WERI-Rb-1 (cell line): ENCODE measurements at regions not wholly inside any gene's neighbourhood (a gene's known extent, or its start where the extent isn't known, plus 50 kb on each side); places are given as distances from the start of the nearest gene placed in this dataset.

Experiments used
- DNase-seq: peaks from one replicate; pipeline ENCODE4 v3.0.0-alpha.2; 2020
- H3K27ac ChIP-seq: fragments of 250-450 bp; sonication (Bioruptor Pico); 2 replicates; pipeline ENCODE4 v1.5.1; 2020; ENCODE audit warnings: mild to moderate bottlenecking, moderate library complexity
- H3K27me3 ChIP-seq: fragments of 250-450 bp; sonication (Bioruptor Pico); 2 replicates; pipeline ENCODE4 v1.5.1; 2021; ENCODE audit warnings: mild to moderate bottlenecking, low read depth, moderate library complexity; ENCODE audit not compliant: insufficient read depth, severe bottlenecking
- H3K36me3 ChIP-seq: fragments of 250-450 bp; sonication (Bioruptor Pico); 2 replicates; pipeline ENCODE4 v1.5.1; 2020; ENCODE audit warnings: mild to moderate bottlenecking, moderate library complexity
- H3K4me3 ChIP-seq: 2 replicates; pipeline ENCODE4 v1.5.1; 2011; ENCODE audit warnings: low read depth, mild to moderate bottlenecking, control low read depth, low read length
- H3K9me3 ChIP-seq: fragments of 250-450 bp; sonication (Bioruptor Pico); 2 replicates; pipeline ENCODE4 v1.5.1; 2021; ENCODE audit warnings: mild to moderate bottlenecking, moderate library complexity; ENCODE audit not compliant: severe bottlenecking
- CTCF ChIP-seq: IDR thresholded peaks from 2 replicates; pipeline ENCODE4 v1.5.1; 2011; ENCODE audit warnings: low read depth, mild to moderate bottlenecking, control low read depth, inconsistent platforms, low read length

DNA sequence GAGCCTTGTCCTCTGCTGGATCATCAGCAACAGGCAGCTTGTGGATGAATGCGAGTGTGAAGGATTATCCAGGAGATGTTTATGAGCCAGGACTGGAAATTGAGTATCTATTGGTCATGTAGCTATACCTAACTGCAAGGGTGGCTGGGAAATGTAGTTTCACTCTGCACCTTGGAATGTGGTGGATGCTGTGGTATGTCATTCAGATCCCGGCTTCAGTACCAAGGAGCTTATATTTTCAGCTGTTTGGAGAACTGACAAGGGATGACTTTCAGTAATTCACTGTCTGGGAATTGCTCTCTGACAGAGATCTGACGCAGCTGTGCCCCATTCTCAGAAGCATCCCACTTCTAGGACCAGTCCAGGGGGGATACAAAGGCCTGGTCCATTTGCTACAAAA, 792.3 kb upstream of the NOVA1 start:
- Histone ChIP-seq H3K27ac (no peak overlapping the region), H3K36me3 (no peaks in the 10 kb centered on the region), H3K4me3 (no peak overlapping the region), H3K9me3 (no peaks in the 10 kb centered on the region), H3K27me3 (no peaks in the 10 kb centered on the region)
- no peak for TF ChIP-seq CTCF
- DNase-seq: no peak

DNA sequence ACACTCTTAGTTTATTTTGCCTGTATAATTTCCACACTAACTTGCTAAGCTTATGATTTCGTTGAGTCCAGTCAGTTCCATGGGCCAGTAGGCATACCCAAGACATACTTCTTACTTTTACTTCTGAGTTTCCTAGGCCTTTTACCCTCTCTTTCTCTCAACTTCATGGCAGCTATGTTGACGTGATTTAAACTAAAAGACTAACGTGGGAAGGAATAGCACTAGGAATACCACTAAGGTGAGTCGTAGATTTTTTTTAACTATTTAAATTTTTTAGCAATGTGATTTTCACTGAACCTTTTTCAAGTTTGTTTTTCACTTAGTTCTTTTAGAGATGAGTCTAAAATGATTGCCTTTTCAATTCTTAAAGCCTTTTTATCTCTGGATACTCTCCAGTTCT, 793.5 kb upstream of the NOVA1 start:
- TF ChIP-seq CTCF: no peak
- H3K9me3 ChIP-seq: no peaks in the 10 kb centered on the region
- H3K36me3 ChIP-seq: no peaks in the 10 kb centered on the region
- H3K27ac ChIP-seq: no peak overlapping the region
- H3K27me3 ChIP-seq: peaks cover 1% of the 10 kb centered on the region
- H3K4me3 ChIP-seq: no peak overlapping the region
- DNase-seq: no peak

DNA sequence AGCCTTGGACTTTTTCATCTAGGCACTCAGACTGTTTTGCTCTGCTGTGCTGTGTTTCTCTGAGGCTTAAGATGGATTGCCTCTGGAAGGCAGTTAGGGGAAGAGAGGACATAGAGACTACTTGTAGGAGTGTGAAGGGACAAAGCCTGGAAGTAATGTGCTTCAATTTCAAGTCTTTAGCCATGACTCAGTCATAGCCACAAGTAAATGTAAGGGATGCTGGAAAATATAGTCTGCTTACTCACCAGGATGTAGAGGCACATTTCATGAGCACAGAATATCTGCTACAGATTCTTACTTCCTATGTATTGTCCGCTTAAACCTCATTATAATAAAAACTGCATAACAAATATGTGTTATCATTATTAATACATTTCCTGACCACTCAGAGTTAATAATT, 794.3 kb upstream of the NOVA1 start:
- TF ChIP-seq CTCF: no peak
- no peaks in the 10 kb centered on the region for H3K9me3 ChIP-seq

DNA sequence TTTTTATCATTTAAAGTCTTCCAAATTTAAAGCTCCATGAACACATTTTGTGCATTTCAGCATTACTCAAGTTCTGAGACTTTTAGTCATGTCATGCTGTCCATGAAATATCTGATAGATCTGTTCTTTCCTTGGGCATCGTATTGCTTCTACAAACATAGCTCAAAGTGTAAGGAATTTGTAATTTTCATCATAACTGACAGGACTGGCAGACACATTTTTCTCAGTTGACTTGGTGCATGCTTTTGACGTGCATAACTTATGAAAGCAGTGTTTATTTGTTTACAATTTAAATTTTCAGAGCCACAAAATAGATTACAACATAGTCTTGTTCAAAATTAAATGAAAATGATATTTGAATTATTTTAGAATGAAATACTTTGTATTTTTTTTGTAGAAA, 812.1 kb upstream of the NOVA1 start:
- no peak overlapping the region for H3K4me3 ChIP-seq

More for the DNA sequence above, 794.3 kb upstream of the NOVA1 start:
- Histone ChIP-seq H3K36me3 (no peaks in the 10 kb centered on the region), H3K27me3 (peaks cover 4% of the 10 kb centered on the region), H3K27ac (no peak overlapping the region), H3K4me3 (no peak overlapping the region)
- no peak for DNase-seq

GRCh38 chr14:27410981-27411380, 813.1 kb upstream of the NOVA1 start:
- no peak for TF ChIP-seq CTCF
- DNase-seq: no peak
- peaks cover 7% of the 10 kb centered on the region for H3K27me3 ChIP-seq
- no peaks in the 10 kb centered on the region for H3K9me3 ChIP-seq
- no peak overlapping the region for H3K27ac ChIP-seq
- H3K4me3 ChIP-seq: no peak overlapping the region
- no peaks in the 10 kb centered on the region for H3K36me3 ChIP-seq

More for the DNA sequence above, 812.1 kb upstream of the NOVA1 start:
- Histone ChIP-seq H3K9me3 (no peaks in the 10 kb centered on the region), H3K27ac (no peak overlapping the region), H3K36me3 (no peaks in the 10 kb centered on the region), H3K27me3 (peaks cover 7% of the 10 kb centered on the region)
- TF ChIP-seq CTCF: no peak
- no peak for DNase-seq

- no peak overlapping the region for H3K4me3 ChIP-seq
- peaks cover 2% of the 10 kb centered on the region for H3K27me3 ChIP-seq
- no peak for DNase-seq
- H3K27ac ChIP-seq: no peak overlapping the region
- no peaks in the 10 kb centered on the region for H3K36me3 ChIP-seq
- no peaks in the 10 kb centered on the region for H3K9me3 ChIP-seq
- TF ChIP-seq CTCF: no peak
Observed at GRCh38 chr14:27427796-27428195, 830.0 kb upstream of the NOVA1 start.
